GM21526 (cell line): ENCODE measurements at regions not wholly inside any gene's neighbourhood (a gene's known extent, or its start where the extent isn't known, plus 50 kb on each side); places are given as distances from the start of the nearest gene placed in this dataset.

ENCODE experiments used
- ATAC-seq: cut with Tn5 transposase; IDR thresholded peaks from one replicate; pipeline ENCODE4 v1.9.1; 2021; ENCODE audit warnings: moderate library complexity; ENCODE audit not compliant: unreplicated experiment, low FRiP score

DNA sequence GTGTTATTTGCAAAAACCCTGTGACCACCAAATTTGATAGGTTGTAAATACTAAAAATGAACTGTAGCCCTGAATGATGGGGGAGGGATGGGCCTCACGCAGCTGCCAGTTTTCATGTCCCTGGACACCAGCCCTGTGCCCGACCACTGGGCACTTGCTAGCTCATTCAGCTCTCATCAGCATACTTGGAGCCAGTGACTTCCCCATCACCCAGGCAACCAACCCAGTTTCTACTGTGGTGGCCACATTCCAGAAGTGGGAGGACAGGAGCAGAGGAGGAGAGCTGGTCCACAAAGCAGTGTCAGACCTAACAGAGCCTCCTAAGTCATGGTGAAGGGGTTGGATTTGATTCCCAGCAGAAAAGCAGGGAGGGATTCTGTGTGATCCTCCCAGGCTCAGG is 128.2 kb downstream of the CPEB2 start:
- ATAC-seq: no peak

DNA sequence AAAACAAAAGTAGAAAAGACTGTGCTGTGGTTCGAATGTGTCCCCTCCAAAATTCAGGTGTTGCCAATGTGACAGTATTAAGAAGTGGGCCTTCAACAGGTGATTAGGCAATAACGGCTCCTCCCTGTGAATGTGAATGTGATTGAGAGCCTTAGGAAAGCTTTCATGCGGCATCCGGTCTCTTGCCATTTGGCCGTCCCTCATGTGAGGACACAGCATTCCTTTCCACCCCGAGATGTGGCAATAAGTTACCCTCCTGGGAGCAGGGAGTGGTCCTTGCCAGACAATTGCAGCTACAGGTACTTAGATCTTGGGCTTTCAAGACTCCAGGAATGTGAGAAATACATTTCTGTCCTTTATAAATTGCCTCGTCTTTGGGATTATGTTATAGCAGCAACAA is 129.3 kb downstream of the CPEB2 start:
- ATAC-seq: no peak

DNA sequence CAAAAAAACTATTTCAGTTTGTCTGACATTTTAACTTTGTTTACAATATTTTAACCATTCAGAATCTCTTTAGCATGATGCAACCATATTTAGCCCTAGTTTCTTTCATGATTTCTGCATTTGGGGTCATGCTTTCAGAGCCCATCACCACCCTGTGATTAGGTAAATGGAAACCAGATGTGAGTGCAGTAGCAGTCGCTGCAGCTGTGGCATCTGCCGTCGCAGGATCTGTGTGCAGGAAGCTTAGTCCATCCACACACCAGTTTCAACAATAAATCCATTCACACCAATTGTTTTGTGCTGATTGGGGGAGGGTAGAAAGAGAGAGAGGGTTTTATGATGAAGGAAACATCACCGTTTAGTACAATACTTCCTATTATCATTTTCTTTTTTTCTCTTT is 130.5 kb downstream of the CPEB2 start:
- no peak for ATAC-seq

DNA sequence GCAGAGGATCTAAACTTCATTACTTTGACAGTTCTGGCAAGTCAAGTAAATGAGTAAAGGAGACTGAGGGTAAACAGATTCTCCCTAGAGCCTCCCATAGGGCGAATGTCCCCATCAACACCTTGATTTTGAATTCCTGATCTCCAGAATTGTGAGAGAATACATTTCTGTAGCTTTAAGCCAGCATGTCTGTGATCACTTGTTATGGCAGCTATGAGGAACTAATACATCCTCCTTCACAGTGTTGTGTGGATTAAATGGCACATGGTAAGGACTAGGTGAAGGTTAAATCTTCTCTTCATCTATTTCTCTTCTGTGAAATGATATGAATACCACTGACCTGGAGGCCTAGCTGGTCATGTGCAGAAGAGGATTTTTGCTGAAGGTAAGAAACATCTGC is 137.3 kb downstream of the CPEB2 start:
- no peak for ATAC-seq

DNA sequence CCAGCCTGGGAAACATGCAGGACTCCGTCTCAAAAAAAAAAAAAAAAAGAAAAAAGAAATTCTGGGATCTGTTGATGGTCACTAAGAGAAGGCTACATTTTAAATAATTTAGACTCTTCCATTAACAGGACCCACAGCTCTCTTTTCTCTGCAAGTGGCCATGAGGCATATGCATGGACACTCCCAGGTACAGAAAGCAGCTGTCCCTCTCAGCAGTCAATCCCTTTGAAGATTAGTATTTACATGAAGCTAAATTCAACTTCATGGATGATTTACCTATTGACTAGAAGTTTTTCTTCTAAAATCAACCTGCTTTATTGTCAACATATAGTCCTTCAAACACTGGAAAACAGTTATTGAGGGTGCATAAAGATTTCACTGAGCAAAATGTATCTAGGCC is 139.9 kb downstream of the CPEB2 start:
- no peak for ATAC-seq

DNA sequence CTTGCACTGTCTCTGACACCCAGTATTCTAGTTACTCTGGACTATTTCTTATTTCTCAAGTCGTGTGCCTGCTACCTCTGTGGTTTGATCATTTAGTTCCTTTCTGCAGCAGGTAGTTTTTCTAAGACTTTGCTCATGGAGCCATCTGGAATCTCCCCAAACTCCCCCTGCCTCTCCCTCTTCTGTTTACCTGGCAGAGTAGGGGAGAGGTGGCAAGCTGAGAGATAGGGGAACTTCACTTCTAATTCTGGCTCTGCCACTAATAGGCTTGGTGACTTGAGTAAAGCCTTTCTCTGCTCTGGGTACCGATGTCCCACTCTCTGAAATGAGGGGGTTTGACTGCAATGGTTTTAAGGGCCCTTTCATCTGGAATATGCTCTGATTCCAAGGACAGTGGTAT is 141.3 kb downstream of the CPEB2 start:
- no peak for ATAC-seq

DNA sequence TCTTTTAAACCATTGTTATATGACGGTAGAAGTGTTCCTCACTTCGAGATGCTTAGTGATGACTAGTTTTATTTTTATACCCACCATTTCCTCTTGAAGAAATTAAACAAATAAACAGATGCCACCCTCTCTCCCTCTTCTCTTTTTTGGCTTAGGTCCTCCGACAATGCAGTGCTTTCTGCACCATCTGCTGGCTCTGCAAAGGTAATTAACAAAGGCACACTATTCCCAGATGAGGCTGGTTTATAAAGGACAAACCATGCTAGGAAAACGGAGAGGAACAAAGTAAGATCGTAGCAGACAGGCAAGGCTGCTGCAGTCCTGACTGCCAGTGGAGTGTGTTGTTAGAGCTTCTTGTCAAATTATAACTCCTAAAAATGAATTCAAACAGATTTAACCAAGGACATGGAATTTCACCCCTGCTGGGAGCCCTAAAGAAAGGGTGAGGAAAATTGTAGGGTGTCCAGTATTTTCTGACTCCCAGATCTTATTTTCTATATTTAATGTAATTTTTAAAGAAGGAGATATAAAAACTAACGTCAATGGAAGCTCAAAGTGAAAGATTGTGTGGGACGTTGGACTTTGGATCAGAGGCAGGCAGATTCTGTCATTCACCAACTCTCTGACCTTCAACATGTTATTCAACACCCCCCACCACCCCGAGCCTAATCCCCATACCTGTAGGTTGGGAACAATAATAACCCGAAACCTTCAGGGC is 142.1 kb downstream of the CPEB2 start:
- no peak for ATAC-seq

DNA sequence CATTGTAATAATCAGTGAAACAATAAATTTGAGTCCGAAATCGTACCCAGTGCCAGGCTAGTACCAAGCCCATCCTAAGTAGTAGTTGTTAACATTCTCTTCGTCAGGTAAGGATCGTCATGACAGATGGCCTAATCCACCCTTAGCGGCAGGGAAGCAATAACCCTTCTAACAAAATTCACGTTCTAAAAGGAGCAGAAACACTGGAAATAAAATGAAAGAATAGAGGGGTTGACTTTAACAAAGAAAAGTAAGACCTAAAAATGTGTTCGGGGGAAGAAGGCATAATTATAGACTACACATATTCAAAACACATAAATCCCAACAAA is 142.7 kb downstream of the CPEB2 start:
- ATAC-seq: no peak

DNA sequence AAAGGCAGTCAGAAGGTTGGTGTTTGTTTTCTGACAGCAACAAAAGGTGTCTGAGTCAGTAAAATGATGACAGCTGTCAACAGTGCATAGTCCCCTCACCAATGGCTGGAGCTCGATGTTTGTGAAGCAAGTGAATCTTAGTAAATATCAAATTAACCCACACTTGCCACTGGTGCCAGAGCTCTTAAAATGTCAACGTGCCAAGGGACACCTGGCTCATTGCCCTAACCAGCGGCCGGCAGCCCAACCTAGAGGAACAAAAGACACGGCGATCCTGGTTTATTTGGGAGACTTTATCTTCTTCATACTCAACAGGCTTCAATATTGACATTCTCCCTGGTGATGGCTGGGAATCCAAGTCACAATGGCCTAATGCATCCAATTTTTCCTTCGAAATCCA is 143.4 kb downstream of the CPEB2 start:
- ATAC-seq: no peak

DNA sequence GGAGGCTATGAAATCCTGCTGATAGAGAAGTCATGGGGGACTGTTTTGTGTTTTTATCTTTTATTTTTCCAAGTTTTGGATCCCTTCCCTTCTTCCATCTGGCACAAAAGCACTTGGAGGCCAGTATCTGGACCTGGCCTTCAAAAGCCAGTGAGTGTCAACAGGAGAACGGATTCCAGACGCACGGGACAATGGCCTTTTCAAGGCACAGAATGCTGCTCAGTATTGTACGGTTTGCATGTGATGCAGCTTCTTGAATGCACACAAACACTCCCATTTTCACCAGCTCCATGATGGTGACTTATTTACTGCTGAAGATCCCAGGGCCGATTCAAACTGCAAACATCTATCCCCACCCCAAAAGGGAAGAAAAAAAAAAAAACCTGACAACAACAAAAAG is 145.4 kb downstream of the CPEB2 start:
- no peak for ATAC-seq

DNA sequence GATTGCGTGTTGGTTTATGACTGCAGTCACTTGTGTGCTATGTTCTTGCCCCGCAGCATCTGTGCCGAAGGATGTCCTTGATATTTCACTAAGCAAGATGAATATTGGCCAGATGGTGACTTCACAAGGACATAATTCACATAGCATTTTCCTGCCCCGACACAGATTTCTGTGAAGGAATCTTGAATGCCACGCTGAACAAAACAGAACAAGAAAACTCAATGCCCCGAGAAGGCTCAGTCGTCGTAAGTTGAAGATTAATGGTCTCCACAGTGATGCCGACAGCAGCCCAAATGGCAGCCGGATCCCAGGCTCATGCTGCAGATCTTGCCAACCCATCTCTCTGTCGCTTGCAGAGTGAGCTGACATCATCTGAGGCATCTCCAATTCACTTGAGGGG is 145.9 kb downstream of the CPEB2 start:
- no peak for ATAC-seq

DNA sequence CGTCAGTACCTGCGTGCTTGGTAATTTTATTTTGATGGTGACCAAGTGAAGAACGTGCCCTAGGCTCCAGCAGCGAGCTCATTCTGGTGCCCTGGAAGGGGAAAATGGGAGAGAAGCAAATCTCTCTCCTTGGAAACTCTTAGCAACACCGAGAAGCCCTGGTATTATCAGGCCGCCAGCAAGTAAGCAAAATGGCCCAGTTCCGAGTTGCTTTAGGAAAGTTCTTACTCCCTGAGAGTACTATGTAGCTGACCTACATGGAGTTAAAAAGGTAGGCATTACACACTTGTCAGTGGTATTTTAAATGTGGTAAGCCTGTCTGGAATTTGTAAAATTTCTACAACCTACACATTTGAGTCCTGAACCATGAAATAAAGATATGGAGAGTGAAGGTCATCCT is 146.4 kb downstream of the CPEB2 start:
- no peak for ATAC-seq

DNA sequence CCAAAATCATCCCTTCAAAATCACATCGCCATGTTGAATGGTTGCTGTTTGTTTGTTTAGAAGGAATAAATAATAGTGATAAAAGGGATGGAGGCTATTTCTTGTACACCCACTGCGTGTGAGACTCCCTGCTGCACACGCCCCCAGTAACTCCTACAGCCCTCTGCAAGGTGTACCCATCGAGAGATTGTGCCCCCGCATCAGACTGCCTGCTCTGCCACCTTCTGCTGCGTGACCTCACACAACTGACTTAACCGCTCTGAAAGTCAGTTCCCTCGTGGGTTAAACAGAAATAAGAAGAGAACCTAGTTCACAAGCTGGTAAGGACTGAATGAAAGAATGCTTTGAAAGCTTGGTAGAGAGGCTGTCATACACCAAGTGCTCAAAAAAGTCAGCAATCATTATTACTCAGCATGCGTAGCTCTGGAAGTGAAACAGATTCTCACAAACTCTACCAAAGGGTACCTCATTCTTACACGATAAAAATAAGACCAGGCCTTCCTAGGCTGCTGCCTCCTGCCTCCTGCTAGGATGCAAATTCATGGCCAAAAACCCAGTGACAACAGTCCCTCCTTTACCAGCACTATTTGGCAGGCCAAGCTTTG is 147.1 kb downstream of the CPEB2 start:
- peak; percentile 84 for ATAC-seq

DNA sequence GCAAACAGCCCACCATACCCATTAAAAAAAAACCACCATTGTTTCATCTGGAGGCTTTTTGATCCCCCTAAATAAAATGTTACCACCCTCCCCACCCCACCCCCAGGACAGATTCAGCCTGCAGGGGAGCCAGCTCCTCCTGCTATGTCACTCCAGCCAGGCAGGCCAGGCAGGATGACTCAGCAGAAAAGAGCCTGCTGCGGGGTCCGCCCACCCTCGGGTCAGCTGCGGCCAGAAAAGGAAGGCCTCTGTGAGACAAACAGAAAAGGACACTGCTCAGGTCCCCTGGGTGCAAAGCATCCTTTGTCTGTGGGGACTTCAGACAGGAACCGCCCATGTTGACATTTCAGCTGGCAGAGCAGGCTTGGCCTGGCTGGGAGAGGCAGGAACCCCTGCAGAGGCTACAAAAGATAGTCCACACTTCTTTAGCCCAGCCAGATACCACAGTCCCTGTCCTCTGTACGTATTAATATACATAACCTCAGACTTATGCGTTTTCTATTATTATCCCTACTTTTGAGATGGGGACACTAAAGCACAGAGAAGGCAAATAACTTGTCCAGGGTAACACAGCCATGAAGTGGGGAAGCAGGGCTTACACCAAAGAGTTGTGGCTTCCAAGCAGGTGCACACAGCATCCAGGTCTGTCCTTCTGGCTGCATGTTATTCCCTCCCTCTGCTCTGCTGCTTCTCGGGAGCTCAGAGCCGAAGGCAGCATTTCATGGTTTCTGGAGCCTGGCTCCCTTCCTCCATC is 147.7 kb downstream of the CPEB2 start:
- peak; percentile 48 for ATAC-seq

DNA sequence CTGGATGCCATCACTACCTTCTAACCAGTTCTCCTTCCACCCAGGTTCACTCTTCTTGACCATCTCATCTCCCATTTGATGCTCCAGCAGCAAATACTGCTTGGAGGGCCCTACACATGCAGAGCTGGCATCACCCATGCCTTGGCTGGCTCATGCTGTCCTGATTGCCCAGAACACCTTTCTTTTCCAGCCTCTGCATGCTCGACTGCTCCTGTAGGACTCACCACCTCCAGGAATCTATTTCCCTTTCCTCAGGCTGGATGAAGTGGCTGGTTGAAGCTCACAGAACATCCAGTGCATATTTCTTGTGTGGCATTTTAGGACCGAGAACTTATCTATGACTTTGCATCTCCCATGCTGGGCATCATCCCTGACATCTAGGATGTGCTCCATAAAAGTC is 148.3 kb downstream of the CPEB2 start:
- ATAC-seq: no peak

DNA sequence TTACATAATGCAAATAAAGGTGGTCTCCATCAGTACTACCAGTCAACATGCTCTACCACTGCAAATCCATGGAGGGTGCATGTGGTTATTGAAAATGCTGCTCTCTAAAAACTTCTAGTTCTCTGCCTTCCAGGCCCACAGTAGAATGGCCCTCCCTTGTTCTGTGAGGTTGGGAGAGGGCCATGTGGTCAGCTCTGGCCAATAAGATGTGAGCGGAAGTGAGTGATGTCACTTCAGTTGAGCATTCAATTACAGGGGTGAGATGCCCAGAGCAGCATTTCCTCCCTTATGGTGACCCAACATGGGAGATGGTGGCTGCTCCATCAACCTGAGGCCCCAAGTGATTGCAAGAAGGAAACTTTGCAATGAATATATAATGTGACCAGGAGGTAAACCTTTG is 148.8 kb downstream of the CPEB2 start:
- no peak for ATAC-seq

DNA sequence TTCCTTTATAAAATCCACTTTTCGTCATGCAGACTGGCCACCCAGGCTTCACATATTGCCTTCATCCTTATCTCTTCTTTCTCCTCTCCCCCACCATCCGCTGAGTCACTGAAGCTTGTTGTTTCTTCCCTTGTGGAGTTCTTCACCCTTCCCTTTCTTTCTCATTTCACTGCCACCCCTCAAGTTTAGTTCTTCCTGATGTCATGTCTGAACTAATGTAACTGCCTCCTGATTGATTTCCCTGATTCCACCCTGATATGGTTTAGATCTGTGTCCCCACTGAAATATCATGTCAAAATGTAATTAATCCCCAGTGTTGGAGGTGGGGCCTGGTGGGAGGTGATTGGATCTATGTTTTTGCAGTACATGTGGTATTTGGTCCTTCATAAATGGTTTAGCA is 151.4 kb downstream of the CPEB2 start:
- ATAC-seq: no peak

DNA sequence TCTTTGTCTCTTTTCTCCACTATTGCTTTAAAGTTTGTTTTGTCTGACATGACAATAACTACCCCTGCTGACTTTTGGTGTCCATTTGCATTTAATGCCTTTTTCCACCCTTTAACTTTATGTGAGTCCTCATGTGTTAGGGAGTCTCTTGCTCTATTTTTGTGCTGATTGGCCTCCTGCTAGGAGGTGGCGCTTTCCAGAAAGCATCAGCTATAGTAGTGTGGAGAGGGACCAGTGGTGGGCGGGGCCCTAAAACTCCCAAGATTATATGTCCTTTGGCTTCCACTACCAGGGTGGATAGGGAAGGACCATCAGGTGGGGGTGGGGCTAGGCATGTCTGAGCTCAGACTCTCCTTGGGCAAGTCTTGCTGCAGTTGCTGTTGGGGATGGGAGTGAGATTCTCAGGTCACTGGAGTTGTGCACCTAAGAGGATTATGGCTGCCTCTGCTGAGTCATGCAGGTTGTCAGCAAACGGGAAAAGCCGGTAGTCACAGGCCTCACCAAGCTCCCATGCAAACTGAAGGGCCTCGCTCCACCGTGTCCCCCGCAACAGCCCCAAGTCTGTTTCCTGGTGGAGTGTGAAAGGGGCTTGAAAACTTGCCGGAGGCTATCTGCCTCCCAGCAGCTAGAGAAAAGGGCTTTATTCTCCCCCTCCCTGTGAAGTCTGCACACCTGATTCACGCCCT is 156.3 kb downstream of the CPEB2 start:
- no peak for ATAC-seq

DNA sequence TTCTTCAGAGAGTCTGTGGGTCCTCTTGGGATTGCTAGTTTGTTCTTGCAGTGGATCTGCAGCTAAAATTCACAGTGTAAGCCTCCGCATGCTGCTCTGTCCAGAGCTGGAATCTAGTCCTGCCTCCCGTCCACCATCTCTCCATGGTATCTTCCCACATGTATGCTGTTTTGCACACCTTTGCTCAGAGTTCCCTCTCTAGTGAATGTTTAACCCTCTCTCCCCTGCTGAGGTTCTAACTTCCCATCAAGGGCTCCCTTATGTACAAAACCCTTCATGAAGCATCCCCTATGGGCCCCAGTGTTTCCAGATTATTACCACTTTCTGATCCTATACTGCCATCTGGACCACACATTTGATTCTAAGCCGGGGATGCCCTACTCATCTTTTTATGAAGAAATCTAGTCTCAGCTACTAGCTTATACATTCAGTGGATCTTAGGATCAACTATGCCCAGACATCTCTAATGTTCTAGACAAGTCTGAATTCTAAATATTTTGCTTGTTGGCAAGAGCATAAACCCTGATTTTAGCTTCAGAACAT is 157.3 kb downstream of the CPEB2 start:
- ATAC-seq: no peak

DNA sequence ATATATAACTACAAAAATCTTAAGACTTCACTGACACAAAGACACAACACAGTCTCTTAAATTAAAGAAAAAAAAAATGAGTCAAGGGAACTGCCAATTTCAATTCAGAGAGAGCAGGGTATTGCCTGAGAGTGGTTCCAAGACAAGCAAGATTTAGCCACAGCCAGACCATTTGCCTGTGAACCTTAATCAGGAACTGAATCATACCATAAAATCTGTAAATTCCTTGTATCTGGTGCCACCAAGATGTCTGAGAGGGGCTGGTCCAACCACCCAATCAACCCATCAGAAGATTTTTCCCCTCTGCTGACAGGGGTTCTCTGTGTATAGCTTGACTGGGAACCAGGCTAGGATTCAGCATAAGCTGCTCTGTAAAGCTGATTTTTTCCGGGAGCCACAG is 159.2 kb downstream of the CPEB2 start:
- ATAC-seq: no peak

DNA sequence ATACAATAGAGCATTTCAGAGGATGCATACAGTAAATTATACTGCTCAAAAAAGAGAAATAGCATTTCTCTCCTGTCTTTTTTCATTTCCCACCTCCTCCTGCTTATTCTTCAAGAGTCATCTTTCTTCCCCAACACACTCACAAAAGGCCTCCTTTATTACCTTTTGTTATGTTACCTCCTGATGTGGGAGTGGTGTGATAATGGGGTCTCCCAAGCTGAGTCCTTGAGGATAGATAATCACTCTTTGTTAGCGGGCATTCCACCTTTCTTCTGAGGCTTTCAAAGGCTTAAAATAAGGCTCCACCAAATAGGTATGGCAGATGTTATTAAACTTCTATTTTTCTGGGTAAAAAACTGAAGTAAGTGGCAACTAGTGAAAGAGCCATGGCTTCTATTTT is 159.8 kb downstream of the CPEB2 start:
- ATAC-seq: no peak
